ENCODE measurements at regions not wholly inside any gene's neighbourhood (a gene's known extent, or its start where the extent isn't known, plus 50 kb on each side); places are given as distances from the start of the nearest gene placed in this dataset.

- no peak for TF ChIP-seq CTCF (IDR thresholded peaks at IDR 0.05)
- TF ChIP-seq CBX2 (IDR thresholded peaks at IDR 0.05; ENCODE audit: borderline replicate concordance, low read depth): no peak
Measured at GRCh38 chr3:72320955-72321303, 527.3 kb downstream of the SHQ1 start.
